Neuronal stem cell (in vitro differentiated cells): ENCODE measurements at regions not wholly inside any gene's neighbourhood (a gene's known extent, or its start where the extent isn't known, plus 50 kb on each side); places are given as distances from the start of the nearest gene placed in this dataset.

Experiments used
- DNase-seq: peaks from one replicate; pipeline ENCODE4 v3.0.0-alpha.2; 2013; ENCODE audit warnings: low spot score
- H2AFZ ChIP-seq: one replicate; pipeline ENCODE4 v1.6.1; 2013; ENCODE audit warnings: mild to moderate bottlenecking, low read length, inconsistent platforms
- H2AK5ac ChIP-seq: 2 replicates; pipeline ENCODE4 v1.6.1; 2013; ENCODE audit warnings: low read depth, mild to moderate bottlenecking, inconsistent platforms, low read length, moderate library complexity, mixed read lengths
- H2BK120ac ChIP-seq: 2 replicates; pipeline ENCODE4 v1.6.1; 2013; ENCODE audit warnings: low read depth, mild to moderate bottlenecking, inconsistent platforms, low read length, moderate library complexity, mixed read lengths
- H2BK12ac ChIP-seq: one replicate; pipeline ENCODE4 v1.6.1; 2013; ENCODE audit warnings: low read length, inconsistent platforms
- H2BK15ac ChIP-seq: 2 replicates; pipeline ENCODE4 v1.6.1; 2013; ENCODE audit warnings: mild to moderate bottlenecking, low read length, inconsistent platforms, mixed read lengths
- H2BK5ac ChIP-seq: one replicate; pipeline ENCODE4 v1.6.1; 2013; ENCODE audit warnings: inconsistent platforms, mild to moderate bottlenecking, low read length, moderate library complexity
- H3K14ac ChIP-seq: one replicate; pipeline ENCODE4 v1.6.1; 2013; ENCODE audit warnings: low read length, inconsistent platforms
- H3K18ac ChIP-seq: 2 replicates; pipeline ENCODE4 v1.6.1; 2013; ENCODE audit warnings: low read length, inconsistent platforms
- H3K23ac ChIP-seq: 2 replicates; pipeline ENCODE4 v1.6.1; 2013; ENCODE audit warnings: low read depth, mild to moderate bottlenecking, mixed read lengths, low read length, inconsistent platforms; ENCODE audit not compliant: poor library complexity
- H3K27ac ChIP-seq: replicated peaks from 3 replicates; pipeline ENCODE4 v1.5.1; 2013; ENCODE audit warnings: low read length, inconsistent platforms
- H3K27me3 ChIP-seq, 3 experiments: 2 replicates each; pipeline ENCODE4 v1.6.1; 2013; ENCODE audit warnings: low read length in 3 of 3, mild to moderate bottlenecking in 2 of 3, inconsistent platforms in 1 of 3, low read depth in 1 of 3, mixed read lengths in 1 of 3, moderate library complexity in 1 of 3; ENCODE audit not compliant: control insufficient read depth in 3 of 3, insufficient read depth in 3 of 3
- H3K36me3 ChIP-seq, 2 donors: replicated peaks in 1 of 2; 2 replicates each; pipeline ENCODE4 v1.6.1; 2013; ENCODE audit warnings: low read length in 2 of 2; ENCODE audit not compliant: control insufficient read depth in 2 of 2, insufficient read depth in 2 of 2
- H3K4ac ChIP-seq: 2 replicates; pipeline ENCODE4 v1.6.1; 2013; ENCODE audit warnings: inconsistent platforms, mild to moderate bottlenecking, low read length, moderate library complexity
- H3K4me1 ChIP-seq, 2 donors: 1 replicate in 1 of 2; 2 replicates in 1 of 2; pipeline ENCODE4 v1.6.1; 2013; ENCODE audit warnings: low read length in 2 of 2, low read depth in 1 of 2; ENCODE audit not compliant: control insufficient read depth in 2 of 2, insufficient read depth in 1 of 2
- H3K4me2 ChIP-seq: one replicate; pipeline ENCODE4 v1.6.1; 2013; ENCODE audit warnings: mild to moderate bottlenecking, low read length, inconsistent platforms; ENCODE audit not compliant: insufficient read depth, poor library complexity, severe bottlenecking
- H3K4me3 ChIP-seq, 2 donors: 2 replicates each; pipeline ENCODE4 v1.5.1; 2013; ENCODE audit warnings: low read length in 2 of 2, mild to moderate bottlenecking in 2 of 2, inconsistent platforms in 1 of 2, moderate library complexity in 1 of 2
- H3K79me1 ChIP-seq: one replicate; pipeline ENCODE4 v1.6.1; 2013; ENCODE audit warnings: low read depth, mild to moderate bottlenecking, inconsistent platforms, low read length, moderate library complexity
- H3K9ac ChIP-seq: one replicate; pipeline ENCODE4 v1.6.1; 2013; ENCODE audit warnings: mild to moderate bottlenecking, low read depth, low read length, inconsistent platforms; ENCODE audit not compliant: poor library complexity
- H3K9me3 ChIP-seq, 2 donors: replicated peaks in 1 of 2; 2 replicates each; pipeline versions ENCODE3 to v1.6.1; 2013; ENCODE audit warnings: low read length in 2 of 2, mild to moderate bottlenecking in 2 of 2, inconsistent platforms in 1 of 2, low read depth in 1 of 2, mixed read lengths in 1 of 2, moderate library complexity in 1 of 2; ENCODE audit not compliant: control insufficient read depth in 2 of 2, insufficient read depth in 1 of 2
- H4K8ac ChIP-seq: one replicate; pipeline ENCODE4 v1.6.1; 2013; ENCODE audit warnings: low read depth, mild to moderate bottlenecking, inconsistent platforms, low read length, moderate library complexity
- H4K91ac ChIP-seq: one replicate; pipeline ENCODE4 v1.6.1; 2013; ENCODE audit warnings: low read length, low read depth, mild to moderate bottlenecking, inconsistent platforms; ENCODE audit not compliant: poor library complexity
- WGBS, 2 donors: extraction: QIAGEN DNeasy Blood & Tissue Kit; methylation state at CpG; one replicate each; pipeline ENCODE4 v1.1.7; 2013; ENCODE audit warnings: missing lambda C conversion rate in 2 of 2, mixed read lengths in 1 of 2; ENCODE audit not compliant: insufficient read length in 2 of 2, insufficient replicate concordance in 1 of 2; ENCODE audit errors: extremely low coverage in 2 of 2; 5-methylcytosine and 5-hydroxymethylcytosine counted together

DNA sequence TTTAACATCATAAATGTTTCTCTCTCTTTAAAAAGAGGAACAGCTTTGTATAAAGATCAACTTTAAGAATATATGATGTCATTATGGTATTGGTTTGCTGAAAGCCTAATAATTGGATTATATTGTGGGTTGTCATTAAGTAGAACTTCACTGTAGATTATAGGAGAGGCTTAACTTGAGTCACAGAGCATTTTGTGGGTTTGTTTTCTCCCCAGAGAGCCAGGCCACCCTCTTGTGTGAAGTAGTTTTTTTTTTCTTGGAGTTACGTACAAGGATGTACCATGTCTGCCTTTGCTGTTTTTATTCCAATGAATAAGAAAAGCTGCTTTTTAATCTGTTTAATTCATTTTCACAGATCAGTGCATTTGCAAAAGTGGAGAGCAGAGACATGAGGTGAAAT, 354.8 kb upstream of the TBL1XR1 start:
- whole genome bisulfite sequencing, 2 donors: no CpG with 5 or more reads among the region's 1 CpG
- Histone ChIP-seq H2BK120ac (no peak overlapping the region), H3K36me3 (no peaks in the 10 kb centered on the region), H2BK5ac (no peak overlapping the region), H3K4me2 (no peak overlapping the region), H3K4me3 (no peak overlapping the region), H3K4me1 (peaks cover 10 to 26% of the 10 kb centered on the region in 2 donors), H2BK12ac (no peak overlapping the region), H3K23ac (no peak overlapping the region), H4K91ac (no peak overlapping the region), H3K79me1 (no peaks in the 10 kb centered on the region), H3K18ac (no peak overlapping the region), H3K9ac (no peak overlapping the region), H2AK5ac (no peak overlapping the region), H3K14ac (no peak overlapping the region), H2BK15ac (no peak overlapping the region), H3K9me3 (no peaks in the 10 kb centered on the region), H4K8ac (no peak overlapping the region), H3K27me3 (no peaks in the 10 kb centered on the region), H2AFZ (peak overlapping the region; percentile 11), H3K4ac (no peak overlapping the region), H3K27ac (no peak overlapping the region)
- DNase-seq: no peak

DNA sequence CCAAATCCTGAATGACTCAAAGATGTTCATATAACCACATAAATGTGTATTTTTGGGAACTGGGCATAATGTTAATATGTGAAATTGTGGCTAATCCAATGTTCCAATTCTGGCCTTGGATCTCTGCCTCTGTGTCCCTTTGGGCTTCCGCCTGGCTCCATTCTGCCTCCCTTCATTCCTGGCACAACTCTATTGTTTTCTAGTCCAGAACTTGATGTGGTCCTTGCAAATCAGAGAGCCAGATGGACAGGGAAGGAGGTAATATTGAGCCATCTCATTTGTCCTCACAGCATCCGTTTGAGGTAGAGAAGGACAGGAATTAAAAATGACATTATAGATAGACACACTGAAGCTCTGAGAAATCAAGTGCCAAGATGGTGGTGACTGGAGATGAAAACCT, 355.7 kb upstream of the TBL1XR1 start:
- Histone ChIP-seq H3K4me3 (no peak overlapping the region), H3K18ac (no peak overlapping the region), H3K27me3 (no peaks in the 10 kb centered on the region), H3K9ac (no peak overlapping the region), H2BK5ac (no peak overlapping the region), H2AK5ac (no peak overlapping the region), H2BK120ac (no peak overlapping the region), H3K23ac (no peak overlapping the region), H2BK15ac (no peak overlapping the region), H3K4ac (no peak overlapping the region), H2BK12ac (no peak overlapping the region), H3K27ac (no peak overlapping the region), H3K79me1 (no peaks in the 10 kb centered on the region), H3K9me3 (no peaks in the 10 kb centered on the region), H4K8ac (no peak overlapping the region), H4K91ac (no peak overlapping the region), H2AFZ (no peak overlapping the region), H3K4me1 (peaks cover 10 to 19% of the 10 kb centered on the region in 2 donors), H3K14ac (no peak overlapping the region), H3K36me3 (no peaks in the 10 kb centered on the region), H3K4me2 (no peak overlapping the region)
- no CpG with 5 or more reads among the region's 2 CpGs for WGBS, 2 donors
- no peak for DNase-seq

DNA sequence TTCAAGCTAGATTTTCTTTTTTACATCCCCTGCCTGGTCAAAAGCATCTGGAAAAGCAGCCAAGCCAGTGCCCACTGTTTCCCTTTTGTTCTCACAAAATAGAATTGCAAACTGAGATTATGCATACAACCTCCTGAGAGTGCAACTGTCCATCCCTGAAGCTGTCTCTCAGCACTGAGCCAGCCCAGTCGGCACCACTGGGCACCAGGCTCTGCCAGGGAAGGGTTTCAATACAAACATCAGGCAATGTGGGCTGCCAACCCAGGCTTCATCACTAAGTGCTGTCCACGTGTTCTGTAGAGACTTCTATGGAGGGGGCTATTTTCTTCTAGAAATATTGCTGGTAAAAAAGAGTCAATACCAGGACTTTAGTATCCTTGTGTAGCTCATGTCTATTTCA, 356.3 kb upstream of the TBL1XR1 start:
- no peak overlapping the region for H3K18ac ChIP-seq
- no peak overlapping the region for H2AK5ac ChIP-seq
- H2BK12ac ChIP-seq: no peak overlapping the region
- H3K9ac ChIP-seq: no peak overlapping the region
- no peak overlapping the region for H4K91ac ChIP-seq
- H3K36me3 ChIP-seq: no peaks in the 10 kb centered on the region
- H2BK5ac ChIP-seq: no peak overlapping the region
- no peak overlapping the region for H2BK15ac ChIP-seq
- H3K4me3 ChIP-seq: no peak overlapping the region
- no peak overlapping the region for H2BK120ac ChIP-seq
- peaks cover 10 to 17% of the 10 kb centered on the region in 2 donors for H3K4me1 ChIP-seq
- no peak overlapping the region for H3K4me2 ChIP-seq
- no peaks in the 10 kb centered on the region for H3K27me3 ChIP-seq
- no peak for DNase-seq
- no peaks in the 10 kb centered on the region for H3K79me1 ChIP-seq
- no peak overlapping the region for H4K8ac ChIP-seq
- no peak overlapping the region for H3K23ac ChIP-seq
- H3K14ac ChIP-seq: no peak overlapping the region
- H3K4ac ChIP-seq: no peak overlapping the region
- WGBS, 2 donors: no CpG with 5 or more reads among the region's 2 CpGs
- peak overlapping the region; percentile 30 for H2AFZ ChIP-seq
- no peak overlapping the region for H3K27ac ChIP-seq
- H3K9me3 ChIP-seq: no peaks in the 10 kb centered on the region

DNA sequence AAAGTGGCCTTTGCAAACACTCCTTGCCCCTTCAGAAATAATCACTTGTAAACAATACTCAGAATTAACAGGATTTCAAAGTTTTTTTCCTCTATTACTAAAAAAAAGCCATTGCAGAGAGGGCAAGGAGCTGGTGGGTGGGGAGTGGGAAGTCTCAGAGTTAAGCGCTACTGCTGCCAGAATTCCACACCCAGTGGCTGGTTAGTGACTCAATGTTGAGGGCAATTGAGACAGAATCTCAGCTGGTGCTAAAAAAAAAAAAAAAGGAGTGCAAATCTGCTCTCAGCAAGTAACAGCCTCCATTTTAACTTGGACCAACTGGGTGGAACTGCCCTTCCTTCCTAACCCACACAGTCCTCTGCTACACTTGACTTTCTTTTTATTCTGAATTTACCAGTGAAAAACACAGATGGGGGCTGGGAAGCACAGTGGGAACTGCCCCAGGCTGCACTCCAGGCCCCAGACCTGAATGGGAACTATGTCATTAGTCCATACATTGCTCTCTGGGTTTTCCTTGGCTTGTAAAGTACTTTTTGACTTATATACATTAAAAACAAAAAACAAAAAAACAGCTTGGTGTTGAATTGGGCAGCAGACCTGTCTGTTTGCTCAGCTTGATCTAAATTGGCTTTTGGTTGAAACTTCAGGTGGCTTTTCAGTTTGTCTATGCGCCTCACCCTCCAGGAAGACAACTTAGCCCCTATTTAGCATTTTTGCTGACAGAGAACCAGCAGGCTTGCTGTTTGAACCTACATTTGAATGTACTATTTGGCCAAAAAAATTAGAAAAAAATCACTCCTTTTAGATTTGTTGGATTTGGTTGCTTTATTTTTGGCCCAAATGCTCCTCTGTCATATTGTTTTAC, 357.8 kb upstream of the TBL1XR1 start:
- Histone ChIP-seq H3K79me1 (no peaks in the 10 kb centered on the region), H3K27me3 (no peaks in the 10 kb centered on the region), H3K23ac (no peak overlapping the region), H3K4ac (no peak overlapping the region), H2BK120ac (no peak overlapping the region), H3K9ac (no peak overlapping the region), H3K4me1 (peaks cover 10 to 17% of the 10 kb centered on the region in 2 donors), H2BK5ac (no peak overlapping the region), H4K8ac (no peak overlapping the region), H4K91ac (no peak overlapping the region), H3K9me3 (no peaks in the 10 kb centered on the region), H3K36me3 (no peaks in the 10 kb centered on the region), H3K18ac (no peak overlapping the region), H3K27ac (no peak overlapping the region), H3K4me3 (no peak overlapping the region), H2BK12ac (no peak overlapping the region), H2BK15ac (no peak overlapping the region), H3K14ac (no peak overlapping the region), H3K4me2 (no peak overlapping the region), H2AK5ac (no peak overlapping the region), H2AFZ (peak overlapping the region; percentile 65)
- no CpG with 5 or more reads among the region's 2 CpGs for WGBS, 2 donors
- no peak for DNase-seq
